ENCODE measurements at regions not wholly inside any gene's neighbourhood (a gene's known extent, or its start where the extent isn't known, plus 50 kb on each side); places are given as distances from the start of the nearest gene placed in this dataset.
"Not testable (repeated sequence)": the region's sequence is repeated elsewhere in the genome, so short reads cannot be mapped to it uniquely, and the experiment has no call there.

- DNase-seq: no peak
These were observed 1224.1 kb upstream of the SEL1L start for GRCh38 chr14:82757776-82758175.

GRCh38 chr14:82759656-82760055, 1226.0 kb upstream of the SEL1L start:
- no peak for DNase-seq

DNA sequence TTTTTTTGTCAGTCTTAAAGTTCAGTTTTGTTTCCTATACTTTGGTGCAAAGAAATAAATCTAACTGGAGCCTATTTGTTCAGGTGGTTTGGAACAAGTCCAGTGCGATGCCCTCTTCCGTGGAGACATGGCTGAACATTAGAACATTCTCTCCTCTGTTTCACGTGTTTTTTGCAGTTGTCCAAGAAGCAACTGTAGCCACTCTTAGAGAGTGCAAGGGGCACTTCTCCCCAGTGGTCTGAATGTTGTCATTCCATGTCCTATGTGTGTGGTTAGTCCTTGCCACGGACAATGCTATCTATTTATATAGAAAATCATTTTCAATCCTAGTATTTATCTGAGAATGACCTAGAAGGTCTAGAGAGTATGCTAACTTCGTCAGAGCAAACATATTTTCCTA, 1232.5 kb upstream of the SEL1L start:
- DNase-seq: no peak

DNA sequence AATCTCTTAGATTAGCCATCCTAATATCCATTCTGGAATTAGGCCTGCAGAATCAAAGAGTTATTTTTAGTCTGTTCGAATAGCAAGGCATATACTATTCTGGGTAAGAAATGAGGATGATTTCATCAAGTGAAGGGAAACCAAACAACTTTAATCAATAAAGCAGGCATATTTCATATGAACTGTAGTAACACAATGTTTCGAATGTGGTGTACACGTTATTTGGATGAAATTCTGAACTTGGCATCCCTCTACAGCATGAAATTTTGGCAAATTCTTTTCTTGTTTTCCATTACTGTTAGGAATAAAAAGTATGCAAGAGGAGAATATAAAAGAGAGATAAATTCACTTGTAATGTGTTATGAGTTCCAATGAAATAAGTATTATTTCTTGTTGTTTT, 1233.3 kb upstream of the SEL1L start:
- no peak for DNase-seq

GRCh38 chr14:82776958-82777357, 1243.3 kb upstream of the SEL1L start:
- no peak for DNase-seq

DNA sequence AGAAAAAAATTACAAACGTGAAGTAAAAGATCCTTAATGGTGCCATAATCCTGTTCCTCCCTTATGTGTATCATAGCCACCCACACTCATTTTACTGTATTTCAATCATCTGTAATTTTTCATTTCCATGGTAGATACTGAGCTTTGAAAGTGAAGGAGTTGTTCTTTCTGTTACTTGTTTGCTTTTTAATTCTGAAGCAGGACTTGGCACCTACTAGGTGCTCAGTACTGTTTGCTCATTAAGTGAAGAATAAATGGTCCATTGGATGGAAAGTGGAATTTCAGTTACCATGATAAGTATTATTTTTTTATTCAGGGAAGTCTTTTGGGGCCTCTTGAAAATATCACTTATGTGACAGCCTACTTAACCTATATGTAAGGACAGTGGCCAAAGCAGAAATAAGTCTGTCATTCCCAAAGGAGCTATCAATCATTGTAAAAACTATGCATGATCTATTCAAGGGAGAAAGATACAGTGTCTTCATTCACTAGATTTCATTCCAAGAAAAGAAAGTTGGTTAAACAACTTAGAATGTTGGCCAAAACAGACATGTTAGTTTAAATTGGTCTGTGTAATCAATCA, 1244.4 kb upstream of the SEL1L start:
- no peak for DNase-seq

DNA sequence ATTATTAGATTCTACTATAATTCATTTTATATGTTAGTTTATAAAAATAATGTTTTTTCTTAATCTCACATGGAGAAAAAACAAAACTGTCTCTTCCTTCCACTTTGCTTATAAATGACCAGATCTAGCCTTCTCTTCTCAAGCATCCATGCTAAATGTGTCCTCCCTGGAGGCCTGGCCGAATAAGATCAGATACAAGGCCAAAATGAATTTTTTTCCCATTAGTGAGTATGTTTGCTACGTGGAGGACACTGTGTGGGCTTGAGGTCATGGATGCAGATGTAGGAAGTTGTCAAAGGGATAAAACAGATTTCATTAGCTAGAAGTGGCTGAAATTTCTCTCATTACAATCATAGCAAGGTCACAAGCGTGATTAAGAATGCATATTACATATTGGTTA, 1244.9 kb upstream of the SEL1L start:
- no peak for DNase-seq

GRCh38 chr14:82779301-82779700, 1245.6 kb upstream of the SEL1L start:
- no peak for DNase-seq

DNA sequence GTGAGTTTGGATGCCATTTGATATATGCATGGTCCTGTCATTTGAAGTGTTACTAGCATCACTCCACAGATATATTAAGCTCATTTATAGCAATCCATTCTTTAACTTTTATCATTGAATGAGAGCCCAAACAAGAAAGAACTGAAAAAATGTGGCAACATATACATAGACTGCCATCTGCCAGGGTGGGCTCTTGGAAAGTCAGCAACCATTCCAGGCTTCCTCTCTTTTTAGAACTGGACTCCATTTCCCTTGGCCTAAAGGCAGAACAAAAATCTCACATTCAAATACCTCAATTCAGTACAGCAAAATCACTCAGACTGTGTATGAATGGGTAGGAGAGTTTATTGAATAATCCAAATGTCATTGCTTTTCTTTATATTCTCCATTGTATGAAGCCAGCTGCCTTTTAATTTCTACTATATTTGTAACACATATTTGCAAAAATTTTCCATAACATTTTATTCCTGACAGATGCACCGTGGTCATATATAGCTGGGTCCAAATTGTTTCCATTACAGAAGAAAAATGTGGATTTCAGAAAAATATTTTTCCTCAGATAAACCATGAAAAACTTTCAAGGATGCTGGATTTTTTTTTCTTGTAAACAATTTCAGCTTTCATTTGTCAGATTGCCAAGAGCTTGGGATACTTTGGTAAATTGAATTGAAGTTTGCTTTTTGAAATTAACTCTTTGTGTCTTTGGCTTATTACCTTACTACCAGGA, 1252.3 kb upstream of the SEL1L start:
- DNase-seq: no peak

GRCh38 chr14:82786483-82786880, 1252.8 kb upstream of the SEL1L start:
- no peak for DNase-seq

DNA sequence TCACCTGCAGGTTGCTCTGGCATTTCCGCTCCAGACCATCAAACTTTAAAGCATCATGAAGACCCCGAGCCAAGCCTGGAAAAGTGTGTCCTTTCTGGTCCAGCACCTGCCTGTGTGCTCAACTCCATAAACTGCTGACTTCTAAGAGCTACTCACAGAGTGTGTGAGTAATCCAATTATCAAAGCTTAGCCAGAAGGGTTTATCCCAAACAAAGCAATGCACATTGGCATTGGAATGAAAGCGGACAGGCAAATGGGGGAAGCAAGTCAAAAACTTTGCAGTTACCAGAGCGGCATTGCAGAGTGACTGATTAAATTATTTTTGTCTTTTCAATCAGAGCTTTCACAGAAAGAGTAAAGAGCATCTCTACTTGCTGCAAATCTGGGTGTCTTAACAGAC, 1262.4 kb upstream of the SEL1L start:
- no peak for DNase-seq

DNA sequence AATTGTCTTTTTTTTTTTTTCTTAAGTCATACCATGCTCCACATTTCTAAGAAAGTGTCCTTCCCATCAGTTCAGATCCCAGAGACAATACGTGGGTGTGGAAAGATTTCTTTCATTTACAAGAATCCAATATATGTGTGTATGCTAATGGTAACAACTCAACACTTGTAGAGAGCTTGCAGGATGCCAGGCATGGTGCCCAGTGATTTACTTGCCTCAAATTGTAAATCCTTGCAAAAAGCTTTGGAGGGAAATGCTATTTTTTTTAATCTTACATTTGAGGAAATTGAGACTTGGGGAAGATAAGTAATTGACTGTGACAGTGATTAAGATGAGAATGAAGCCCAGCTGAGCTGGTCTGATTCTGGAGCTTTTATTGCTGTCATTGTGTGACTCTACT, 1264.6 kb upstream of the SEL1L start:
- DNase-seq: no peak

DNA sequence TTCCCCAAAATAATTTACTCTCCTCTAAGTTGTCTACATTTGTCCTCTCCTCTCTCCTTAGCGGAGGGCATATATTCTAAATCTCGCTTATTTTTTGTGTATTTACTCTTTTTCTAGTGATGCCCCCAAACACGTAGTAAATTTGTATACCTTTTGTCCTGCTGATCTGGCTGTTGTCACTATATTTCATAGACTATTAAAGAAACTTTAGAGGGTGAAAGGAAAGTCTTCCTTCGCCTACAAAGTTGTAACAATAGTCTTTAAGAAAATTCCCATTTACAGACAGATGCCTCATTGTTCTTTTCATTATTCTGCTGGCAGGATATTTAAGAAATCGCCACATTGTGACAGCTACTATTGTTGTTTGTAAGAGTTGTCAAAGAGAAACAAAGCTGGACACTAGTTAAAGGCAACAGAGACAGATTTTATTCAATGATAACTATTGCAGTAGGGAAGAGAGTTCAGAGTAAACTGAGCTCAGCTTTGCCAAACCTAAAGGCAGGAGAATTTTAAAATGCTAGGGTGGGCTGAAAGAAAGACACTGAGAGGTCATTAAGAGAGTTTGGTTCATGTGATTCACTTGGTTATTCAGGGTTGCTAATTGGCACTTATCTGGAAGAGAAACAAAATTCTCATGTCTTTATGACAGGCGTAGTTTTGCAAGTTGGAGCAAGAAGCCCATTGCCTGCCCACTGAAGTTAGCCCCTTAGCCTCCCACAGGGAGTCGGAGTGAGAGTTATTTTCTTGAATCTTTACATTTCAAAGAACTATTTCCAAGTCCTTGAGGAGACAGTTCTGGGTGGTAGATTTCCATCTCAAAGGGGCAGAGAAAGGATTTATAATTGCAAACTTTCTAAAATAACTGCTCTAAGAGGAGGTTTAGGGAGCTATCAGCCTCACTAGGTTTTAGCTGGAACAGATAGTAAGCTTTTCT, 1272.5 kb upstream of the SEL1L start:
- DNase-seq: no peak

DNA sequence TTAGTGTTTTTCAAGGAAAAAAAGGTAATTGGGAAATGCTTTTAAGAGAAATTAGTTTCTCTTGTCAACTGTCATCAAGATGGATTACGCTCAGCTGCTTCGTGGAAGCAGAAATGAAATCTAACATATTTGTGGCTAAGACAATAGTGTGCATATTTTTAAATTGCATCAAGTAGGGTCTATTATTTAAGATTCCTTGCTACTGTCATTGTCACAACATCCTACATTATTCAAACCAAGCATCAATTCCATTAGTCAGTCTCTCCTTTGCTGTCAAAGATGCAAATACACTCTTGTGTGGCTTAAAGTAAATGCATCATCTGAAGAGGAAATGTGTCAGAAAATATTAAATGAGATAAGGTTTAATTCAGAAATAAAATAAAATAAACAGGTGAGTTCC, 1277.6 kb upstream of the SEL1L start:
- no peak for DNase-seq

DNA sequence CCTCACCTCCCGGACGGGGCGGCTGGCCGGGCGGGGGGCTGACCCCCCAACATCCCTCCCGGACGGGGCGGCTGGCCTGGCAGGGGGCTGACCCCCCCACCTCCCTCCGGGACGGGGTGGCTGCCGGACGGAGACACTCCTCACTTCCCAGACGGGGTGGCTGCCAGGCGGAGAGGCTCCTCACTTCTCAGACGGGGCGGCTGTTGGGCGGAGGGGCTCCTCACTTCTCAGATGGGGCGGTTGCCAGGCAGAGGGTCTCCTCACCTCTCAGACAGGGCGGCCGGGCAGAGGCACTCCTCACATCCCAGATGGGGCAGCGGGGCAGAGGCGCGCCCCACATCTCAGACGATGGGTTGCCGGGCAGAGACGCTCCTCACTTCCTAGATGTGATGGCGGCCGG, 1280.7 kb upstream of the SEL1L start:
- not testable (repeated sequence) for DNase-seq

GRCh38 chr14:82830596-82830995, 1296.9 kb upstream of the SEL1L start:
- no peak for DNase-seq

DNA sequence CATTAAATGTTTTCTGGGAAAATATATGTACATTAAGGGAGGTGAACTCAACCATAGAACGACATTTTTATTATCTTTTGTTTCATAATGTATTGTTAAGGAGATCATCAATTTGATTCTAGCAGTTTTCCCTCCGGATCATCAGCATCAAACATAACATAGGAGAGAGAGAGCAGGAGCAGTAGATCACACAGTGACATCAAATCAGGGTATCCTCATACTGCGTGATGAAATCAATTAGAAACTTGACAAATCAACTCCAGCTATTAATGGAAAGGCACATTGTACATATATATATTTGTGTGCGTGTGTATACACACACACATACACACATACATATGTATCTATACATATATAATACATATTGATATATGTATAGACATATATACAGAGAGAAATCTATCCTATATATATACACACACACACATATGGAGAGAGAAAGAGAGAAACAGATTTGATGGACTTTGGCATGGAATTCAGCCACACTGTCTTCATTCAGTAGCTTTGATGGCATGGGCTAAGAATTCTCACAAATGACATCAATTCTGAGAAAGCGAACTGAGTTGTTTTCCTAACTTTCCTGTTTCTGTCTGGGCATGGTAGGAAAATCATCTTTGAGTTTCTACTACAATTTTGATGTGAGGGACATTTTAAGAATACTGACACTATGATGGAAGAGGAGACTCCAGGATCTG, 1302.8 kb upstream of the SEL1L start:
- DNase-seq: no peak

- DNase-seq: no peak
These were observed 1304.0 kb upstream of the SEL1L start for GRCh38 chr14:82837611-82838140.

- DNase-seq: no peak
These were observed 1316.9 kb upstream of the SEL1L start for GRCh38 chr14:82850576-82850975.

DNA sequence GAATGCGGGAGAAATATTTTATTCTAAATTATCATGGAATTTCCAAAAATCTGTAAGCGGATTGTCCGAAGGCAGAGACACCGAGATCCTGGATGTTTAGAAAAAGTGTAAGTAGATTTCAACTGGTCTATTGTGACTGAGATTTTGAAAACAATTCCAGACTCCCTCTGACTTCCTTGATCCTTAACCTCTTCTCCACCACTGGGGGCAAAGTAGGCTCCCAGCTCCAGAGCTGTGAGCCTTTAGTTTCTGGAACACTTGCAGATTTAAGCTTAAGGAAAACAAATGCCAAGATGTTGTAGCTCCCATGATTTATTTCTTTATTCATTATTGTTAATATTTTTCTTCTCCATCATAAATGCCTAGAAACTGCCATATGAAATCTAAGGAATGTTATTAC, 1320.5 kb upstream of the SEL1L start:
- DNase-seq: no peak

DNA sequence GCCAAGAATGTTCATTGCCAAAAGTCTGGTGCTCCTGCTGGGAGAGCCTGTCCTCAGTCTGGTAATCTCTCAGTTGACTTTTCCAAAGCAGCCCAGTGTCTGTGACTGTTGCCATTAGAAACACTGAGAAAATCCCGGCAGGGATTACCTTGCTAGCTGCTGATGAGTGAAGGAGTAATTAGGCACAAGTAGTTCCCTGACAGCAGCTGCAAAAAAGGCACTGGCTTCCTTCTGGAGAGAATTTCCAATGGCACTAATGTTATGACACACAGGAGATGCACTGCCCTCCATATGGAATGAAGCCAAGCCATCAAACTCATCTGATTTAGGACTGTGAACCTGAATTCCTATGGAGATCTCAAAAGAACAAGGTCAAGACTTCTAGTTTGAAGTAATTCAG, 1321.2 kb upstream of the SEL1L start:
- DNase-seq: no peak

- no peak for DNase-seq
These were observed 1322.3 kb upstream of the SEL1L start for GRCh38 chr14:82855912-82856391.

- no peak for DNase-seq
These were observed 1327.7 kb upstream of the SEL1L start for GRCh38 chr14:82861313-82861712.

All from left hindlimb (tissue), 1 donor.